ENCODE measurements at regions not wholly inside any gene's neighbourhood (a gene's known extent, or its start where the extent isn't known, plus 50 kb on each side); places are given as distances from the start of the nearest gene placed in this dataset.

- H3K4me1 ChIP-seq (ENCODE audit: control insufficient read depth, insufficient read depth, low read length) = no peaks in the 10 kb centered on the region
- in situ Hi-C loops (cut with MboI) = no loop called here
- H2AFZ ChIP-seq (ENCODE audit: control insufficient read depth, low read depth, low read length) = no peak overlapping the region
- ChIA-PET RAD21 (ENCODE audit: unreplicated experiment) (no interaction called here), SMC1A (ENCODE audit: uncharacterized antibody, unreplicated experiment) (interaction anchor here (1.2 kb wide), 1 partner anchor 55 kb away, joined by 3 read pairs; no protein-coding TSS in a partner anchor), POLR2A (no interaction called here), CTCF (no interaction called here)
- no peaks in the 10 kb centered on the region for H4K20me1 ChIP-seq (ENCODE audit: control insufficient read depth, insufficient read depth)
- 33% methylated on average over 2 of the region's 2 CpGs for WGBS (ENCODE audit: insufficient coverage, insufficient replicate concordance, low lambda C conversion rate, missing lambda C conversion rate)
- H3K4me2 ChIP-seq (ENCODE audit: control insufficient read depth, insufficient read depth) = no peak overlapping the region
- H3K27me3 ChIP-seq (replicated peaks in 1 of 2; ENCODE audit: control insufficient read depth in 2 of 2, insufficient read depth in 2 of 2, low read length in 1 of 2) = no peaks in the 10 kb centered on the region
- no peaks in the 10 kb centered on the region for H3K79me2 ChIP-seq (ENCODE audit: control insufficient read depth, insufficient read depth, low read length)
- DNase-seq (ENCODE audit: low read depth, low spot score) = no peak
- H3K9me3 ChIP-seq (replicated peaks; ENCODE audit: control insufficient read depth, insufficient read depth, low read length) = no peaks in the 10 kb centered on the region; the same call in 2 of the 3 replicates
- no peak overlapping the region for H3K9ac ChIP-seq (ENCODE audit: control insufficient read depth, insufficient read depth, low read length)
- FAIRE-seq = no peak
- H3K27ac ChIP-seq (ENCODE audit: control insufficient read depth, insufficient read depth) = no peak overlapping the region
- intact Hi-C loops (cut with micrococcal nuclease; ENCODE audit: unreplicated experiment) = no loop called here
- H3K4me3 ChIP-seq = no peak overlapping the region
- no TSS peak for BruUV-seq (replicated peaks)
- ATAC-seq = peak; percentile 14; the same call in 1 of the 3 replicates
- no peaks in the 10 kb centered on the region for H3K36me3 ChIP-seq (ENCODE audit: control insufficient read depth in 2 of 2, insufficient read depth in 2 of 2, low read length in 1 of 2)
- TF ChIP-seq HDAC2 (IDR thresholded peaks at IDR 0.05) = no peak
- TF ChIP-seq SRF (IDR thresholded peaks at IDR 0.05; ENCODE audit: low read depth in 2 of 2, low read length in 2 of 2) = no peak
- TF ChIP-seq ZBTB40 (IDR thresholded peaks at IDR 0.05; ENCODE audit: borderline replicate concordance) = no peak
- TF ChIP-seq CTCF (IDR thresholded peaks at IDR 0.05 in 2 of 3, conservative IDR thresholded peaks at IDR 0.05 in 1 of 3; ENCODE audit: control insufficient read depth in 2 of 3, extremely low read depth in 1 of 3, insufficient read depth in 1 of 3, low read depth in 3 of 3, low read length in 3 of 3) = no peak
- no peak for TF ChIP-seq HDGF (IDR thresholded peaks at IDR 0.05)
- TF ChIP-seq CUX1 (IDR thresholded peaks at IDR 0.05; ENCODE audit: insufficient replicate concordance, low read depth, low read length) = no peak
- no peak for TF ChIP-seq ZNF24 (IDR thresholded peaks at IDR 0.05)
- TF ChIP-seq SMAD1 (IDR thresholded peaks at IDR 0.05; ENCODE audit: low read depth, partially characterized antibody) = no peak
- TF ChIP-seq CBFB (IDR thresholded peaks at IDR 0.05; ENCODE audit: low read depth) = no peak
- no peak for TF ChIP-seq IKZF2 (IDR thresholded peaks at IDR 0.05)
- TF ChIP-seq NRF1 (conservative IDR thresholded peaks at IDR 0.05; ENCODE audit: low read depth, low read length) = no peak
- no peak for TF ChIP-seq CREM (IDR thresholded peaks at IDR 0.05; ENCODE audit: low read depth)
- no peak for TF ChIP-seq NFIC (IDR thresholded peaks at IDR 0.05; ENCODE audit: low read depth, low read length)
- no peak for TF ChIP-seq RFX5 (IDR thresholded peaks at IDR 0.05; ENCODE audit: low read depth, low read length)
- no peak for TF ChIP-seq TAF1 (IDR thresholded peaks at IDR 0.05; ENCODE audit: borderline replicate concordance, low read depth, low read length)
- no peak for TF ChIP-seq EED (IDR thresholded peaks at IDR 0.05; ENCODE audit: low read depth)
Observed at GRCh38 chr6:106757267-106757666, 127.9 kb downstream of the QRSL1 start.
